HEK293T (cell line): ENCODE measurements at regions not wholly inside any gene's neighbourhood (a gene's known extent, or its start where the extent isn't known, plus 50 kb on each side); places are given as distances from the start of the nearest gene placed in this dataset.

Experiments
- ARNT ChIP-seq: fragments of 450-650 bp; IDR thresholded peaks from 2 replicates; pipeline ENCODE4 v1.6.1; 2017; ENCODE audit warnings: mild to moderate bottlenecking
- BHLHE40 ChIP-seq: fragments of 450-650 bp; IDR thresholded peaks from 2 replicates; pipeline ENCODE4 v1.6.1; 2016; ENCODE audit warnings: mild to moderate bottlenecking, moderate library complexity, borderline replicate concordance
- CTBP1 ChIP-seq: fragments of 450-650 bp; IDR thresholded peaks from 2 replicates; pipeline ENCODE4 v1.6.1; 2016; ENCODE audit warnings: borderline replicate concordance
- ELF4 ChIP-seq: fragments of 450-650 bp; IDR thresholded peaks from 2 replicates; pipeline ENCODE4 v1.6.1; 2017; ENCODE audit warnings: antibody characterized with exemption
- FOXA1 ChIP-seq: fragments of 450-650 bp; IDR thresholded peaks from 2 replicates; pipeline ENCODE4 v1.6.1; 2016; ENCODE audit warnings: mild to moderate bottlenecking
- FOXK2 ChIP-seq: fragments of 450-650 bp; IDR thresholded peaks from 2 replicates; pipeline ENCODE4 v1.6.1; 2016; ENCODE audit warnings: mild to moderate bottlenecking
- FOXM1 ChIP-seq: fragments of 450-650 bp; IDR thresholded peaks from 2 replicates; pipeline ENCODE4 v1.6.1; 2017; ENCODE audit warnings: mild to moderate bottlenecking, borderline replicate concordance
- HDGF ChIP-seq: fragments of 450-650 bp; IDR thresholded peaks from 2 replicates; pipeline ENCODE4 v1.6.1; 2017; ENCODE audit warnings: antibody characterized with exemption, borderline replicate concordance
- L3MBTL2 ChIP-seq: fragments of 450-650 bp; conservative IDR thresholded peaks from 2 replicates; pipeline ENCODE4 v1.6.1; 2016; ENCODE audit warnings: mild to moderate bottlenecking
- NFRKB ChIP-seq: fragments of 450-650 bp; IDR thresholded peaks from 2 replicates; pipeline ENCODE4 v1.6.1; 2016; ENCODE audit warnings: mild to moderate bottlenecking, moderate library complexity
- PKNOX1 ChIP-seq: fragments of 450-650 bp; IDR thresholded peaks from 2 replicates; pipeline ENCODE4 v1.6.1; 2016
- SP1 ChIP-seq: fragments of 450-650 bp; IDR thresholded peaks from 2 replicates; pipeline ENCODE4 v1.6.1; 2017
- SUZ12 ChIP-seq: fragments of 450-650 bp; IDR thresholded peaks from 2 replicates; pipeline ENCODE4 v1.6.1; 2016; ENCODE audit warnings: mild to moderate bottlenecking
- TARDBP ChIP-seq: fragments of 450-650 bp; IDR thresholded peaks from 2 replicates; pipeline ENCODE4 v1.6.1; 2016

- TF ChIP-seq BHLHE40 (no peak), PKNOX1 (no peak), SUZ12 (no peak), TARDBP (no peak), FOXK2 (no peak), ELF4 (no peak), NFRKB (no peak), SP1 (no peak), FOXM1 (no peak), FOXA1 (no peak), CTBP1 (no peak), ARNT (no peak), HDGF (no peak), L3MBTL2 (no peak)
Observed at GRCh38 chr7:67620216-67620933, 623.7 kb downstream of the TYW1 start.
